DMS114 treated with DMSO at 0.1 percent for 48 hours (cell line): ENCODE measurements at regions not wholly inside any gene's neighbourhood (a gene's known extent, or its start where the extent isn't known, plus 50 kb on each side); places are given as distances from the start of the nearest gene placed in this dataset.

Source experiments
- DNase-seq: peaks from one replicate; lab custom pipeline; 2025; ENCODE audit not compliant: unreplicated experiment; lab: John Stamatoyannopoulos, UW

DNA sequence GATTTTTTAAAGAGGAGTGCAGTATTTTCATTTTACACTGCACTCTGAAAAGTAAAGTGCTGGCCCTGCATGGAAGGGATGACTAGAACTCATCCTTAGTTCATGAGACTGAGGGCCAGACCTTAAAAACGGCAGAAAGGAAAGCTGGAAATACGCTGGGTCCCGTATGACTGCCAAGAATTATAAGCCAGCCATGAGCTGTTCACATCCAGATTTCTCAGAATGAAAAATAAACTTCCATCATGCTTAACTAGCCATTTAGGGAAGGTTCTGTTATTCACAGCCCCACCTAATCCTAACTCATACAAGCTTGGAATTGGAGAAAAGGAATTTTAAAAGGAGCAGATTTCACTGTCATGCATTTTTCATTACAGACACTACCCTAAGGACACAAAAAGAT, 894.4 kb downstream of the FAT4 start:
- DNase-seq = no peak

DNA sequence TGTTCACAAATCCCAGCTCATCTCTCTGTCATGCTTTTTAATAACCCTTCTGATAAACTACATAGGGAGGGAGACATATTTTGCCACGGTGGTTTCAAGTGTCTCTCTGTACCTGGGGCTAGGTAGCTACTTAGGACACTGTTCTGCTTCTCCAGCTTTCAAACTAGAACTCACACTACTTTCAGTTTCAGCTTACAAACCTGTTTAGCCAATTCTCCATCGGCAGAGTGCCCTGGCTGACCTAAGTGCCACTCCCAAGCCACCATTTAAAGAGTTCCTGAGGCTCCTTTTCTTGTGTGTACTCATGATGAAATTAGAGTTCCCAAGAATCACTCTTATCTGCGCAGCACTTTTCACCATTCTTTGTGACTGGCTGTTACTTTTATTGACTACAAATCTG, 899.2 kb downstream of the FAT4 start:
- no peak for DNase-seq

DNA sequence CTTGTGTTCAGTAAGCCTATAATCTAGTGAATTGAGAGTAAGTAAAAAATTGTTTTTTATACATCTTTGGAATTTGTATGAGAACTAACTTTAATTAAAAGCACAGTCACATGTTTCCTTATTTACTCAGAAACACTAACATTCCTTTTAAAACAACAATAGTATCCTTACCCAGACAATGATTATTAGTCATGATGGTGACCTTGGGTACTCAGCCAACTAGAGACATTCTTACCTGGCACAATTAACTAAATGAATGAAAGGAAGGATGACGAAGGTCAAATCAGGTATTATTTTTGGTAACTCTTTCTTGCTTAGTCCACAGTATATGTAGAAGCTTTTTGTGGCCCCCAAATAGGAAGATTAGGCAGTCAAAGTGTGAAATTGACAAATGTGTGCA, 901.0 kb downstream of the FAT4 start:
- DNase-seq = no peak

DNA sequence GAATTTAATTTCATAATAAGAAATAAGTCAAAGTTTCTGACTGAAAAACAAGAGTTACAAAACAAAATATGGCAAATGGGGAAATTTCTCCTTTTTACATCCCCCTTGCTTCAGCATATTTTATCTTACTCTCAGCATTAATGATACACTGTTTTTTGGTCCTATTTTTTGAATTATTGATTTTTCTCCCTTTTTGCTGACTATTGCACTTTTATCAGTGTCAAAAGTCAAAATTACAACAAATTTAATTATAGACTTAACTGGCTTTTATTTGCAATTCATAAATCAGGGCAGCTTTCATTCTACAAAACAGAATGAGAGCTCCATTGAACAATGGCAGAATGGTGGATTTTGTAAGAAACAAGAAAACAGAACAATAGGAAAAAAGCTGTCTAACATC, 901.9 kb downstream of the FAT4 start:
- no peak for DNase-seq

DNA sequence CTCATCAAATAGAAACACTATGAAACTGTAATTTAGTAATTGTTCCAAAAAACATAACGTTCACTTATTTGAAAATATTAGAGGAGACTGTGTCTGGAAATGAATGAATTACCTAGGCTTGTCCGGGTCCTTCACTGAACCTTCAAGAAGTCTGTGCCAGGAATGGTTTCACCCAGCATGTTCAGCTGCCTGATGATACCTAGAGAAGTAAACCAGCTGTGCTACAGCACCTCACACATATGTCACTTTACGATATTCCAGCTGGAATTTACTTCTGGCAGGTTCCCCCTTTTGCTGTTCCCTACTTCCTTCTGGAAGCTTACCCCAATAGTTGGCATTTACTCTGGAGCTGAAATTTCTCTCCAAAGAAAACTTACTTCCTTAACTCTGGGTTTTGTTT, 906.5 kb downstream of the FAT4 start:
- no peak for DNase-seq

DNA sequence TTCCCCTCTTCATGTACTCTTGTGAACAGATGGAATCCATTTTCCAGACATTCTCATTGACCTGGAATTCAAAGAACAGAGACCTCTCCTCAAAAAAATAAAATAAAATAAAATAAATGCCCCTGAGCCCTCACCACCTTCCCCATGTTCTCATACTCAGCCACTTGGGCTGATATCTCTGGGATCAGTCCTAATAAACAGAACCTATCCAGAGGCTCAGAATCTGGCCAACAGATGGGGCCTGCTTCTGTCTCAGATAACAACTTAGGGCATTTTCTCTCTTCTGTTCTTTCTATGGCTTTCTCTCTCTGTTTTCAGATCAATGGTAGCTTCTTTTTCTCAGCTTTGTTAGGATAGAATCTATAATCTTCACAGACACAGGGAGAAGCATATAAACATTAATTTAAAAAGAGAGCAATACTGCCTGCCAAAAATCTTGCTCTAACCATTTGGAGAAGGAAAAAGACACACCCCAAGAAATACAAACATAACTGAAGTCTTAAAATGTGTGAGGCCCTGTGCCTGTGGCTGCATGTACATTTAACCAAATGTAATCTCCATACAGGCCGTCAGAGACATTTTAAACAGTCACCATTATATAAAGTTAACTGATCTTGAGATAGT, 907.1 kb downstream of the FAT4 start:
- no peak for DNase-seq

DNA sequence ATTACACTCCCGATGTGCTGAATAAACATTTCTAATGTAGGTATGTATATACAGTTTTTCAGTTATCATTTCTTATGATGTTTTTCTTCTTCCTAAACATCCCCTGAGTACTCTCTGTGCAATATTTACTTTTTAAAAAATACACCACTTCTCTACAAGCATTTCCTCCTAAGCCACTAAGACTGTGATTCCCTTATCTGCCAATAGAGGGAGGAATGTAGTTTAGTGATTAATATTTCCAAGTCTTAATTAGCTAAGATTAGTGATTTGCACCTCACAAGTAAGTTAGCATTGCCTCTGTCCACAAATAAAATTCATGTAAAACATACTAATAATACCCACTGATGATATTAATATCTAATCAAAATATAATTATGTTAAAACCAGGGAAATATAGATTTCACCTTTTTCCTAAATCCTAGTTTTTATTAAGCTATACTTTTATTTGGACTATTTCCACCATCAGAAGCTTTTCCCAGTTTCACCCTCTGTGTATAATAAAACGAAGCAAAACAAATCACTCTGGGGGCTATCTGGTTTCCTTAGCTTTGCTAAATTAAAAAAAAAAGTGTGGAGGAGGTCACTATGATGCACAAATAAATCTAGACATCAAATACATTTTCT, 909.1 kb downstream of the FAT4 start:
- no peak for DNase-seq

DNA sequence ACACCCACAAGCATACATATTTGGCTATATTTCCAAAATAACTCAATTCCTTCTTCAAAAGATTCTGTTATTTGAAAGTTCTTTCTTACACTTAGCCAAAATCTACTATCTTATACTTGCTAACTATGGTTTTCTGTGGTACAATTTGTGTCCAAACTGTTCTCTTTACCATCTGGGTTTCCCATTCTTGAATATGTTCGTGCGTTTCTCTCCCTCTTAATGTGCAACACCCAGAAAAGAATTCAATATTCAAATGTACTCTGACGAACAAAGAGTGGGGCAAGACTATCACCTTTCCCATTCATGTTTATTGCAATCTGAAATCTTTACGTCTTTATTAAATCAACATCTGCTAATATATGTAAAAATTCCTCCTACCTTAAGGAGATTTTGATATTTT, 912.7 kb downstream of the FAT4 start:
- no peak for DNase-seq

DNA sequence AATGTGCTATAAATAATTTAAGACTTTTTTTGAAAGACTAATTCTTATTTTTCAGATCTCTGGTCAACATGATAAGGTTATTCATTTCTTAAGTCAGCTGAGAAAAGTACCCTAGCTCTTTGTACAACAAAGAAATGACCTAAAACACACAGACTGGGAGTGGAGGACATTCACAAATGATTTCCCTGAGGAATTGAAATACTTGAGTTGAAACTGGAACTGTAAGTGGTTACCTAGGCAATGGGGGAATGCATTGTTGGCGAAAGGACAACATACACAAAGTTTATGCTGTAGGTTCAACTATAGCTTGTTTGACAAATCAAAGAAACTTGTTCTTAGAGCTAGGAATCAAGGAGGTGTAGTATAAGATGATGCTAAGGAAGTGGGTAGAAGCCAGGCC, 915.5 kb downstream of the FAT4 start:
- DNase-seq = no peak

DNA sequence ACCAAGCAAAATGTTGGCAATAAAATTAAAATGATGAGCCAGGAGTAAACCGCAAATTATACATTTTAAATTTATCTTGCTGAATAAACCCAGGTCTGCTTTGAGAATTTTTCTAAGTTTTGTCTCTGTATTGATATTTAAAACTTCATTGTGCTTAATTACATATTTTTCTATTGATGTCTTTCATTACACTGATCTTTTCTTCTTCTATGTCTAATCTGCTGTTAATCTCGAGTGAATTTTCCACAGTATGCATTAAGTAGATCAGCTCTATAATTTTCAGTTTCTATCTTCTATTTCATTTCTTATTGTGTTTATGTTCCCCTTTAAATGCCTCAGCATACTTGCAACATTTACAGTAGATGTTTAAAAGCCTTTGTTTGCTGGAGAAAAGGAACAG, 918.7 kb downstream of the FAT4 start:
- DNase-seq = no peak

DNA sequence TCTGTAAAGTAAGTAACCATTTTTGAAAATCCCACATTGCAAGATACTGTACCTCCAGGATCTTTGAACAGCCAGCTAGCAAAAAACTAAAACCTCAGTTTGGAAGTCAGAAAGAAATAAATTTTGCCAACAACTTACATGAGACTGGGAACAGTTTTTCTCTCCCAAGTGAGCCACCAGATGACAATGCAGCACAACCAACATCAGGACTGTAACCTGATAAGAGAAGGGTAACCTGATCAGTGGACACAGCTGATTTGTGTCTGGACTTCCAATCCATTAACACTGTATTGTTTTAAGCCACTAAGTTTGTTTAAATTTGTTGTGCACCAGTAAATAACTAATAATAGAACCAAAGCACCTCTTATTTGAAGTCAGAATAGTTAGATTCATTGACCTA, 923.3 kb downstream of the FAT4 start:
- no peak for DNase-seq

DNA sequence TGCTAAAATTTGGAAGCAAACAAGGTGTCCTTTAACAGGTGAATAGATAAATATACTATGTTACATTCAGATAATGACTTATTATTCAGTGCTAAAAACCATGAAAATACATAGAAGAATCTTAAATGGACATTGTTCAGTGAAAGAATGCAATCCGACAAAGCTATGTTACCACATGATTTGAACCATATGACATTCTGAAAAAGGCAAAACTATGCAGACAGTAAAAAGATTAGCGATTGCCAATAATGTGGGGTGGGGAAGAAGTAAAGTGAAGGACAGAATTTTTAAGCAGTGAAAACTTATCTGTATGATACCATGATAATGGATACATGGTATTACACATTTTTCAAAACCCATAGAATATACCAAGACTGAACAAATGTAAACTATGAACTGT, 926.9 kb downstream of the FAT4 start:
- DNase-seq = no peak

DNA sequence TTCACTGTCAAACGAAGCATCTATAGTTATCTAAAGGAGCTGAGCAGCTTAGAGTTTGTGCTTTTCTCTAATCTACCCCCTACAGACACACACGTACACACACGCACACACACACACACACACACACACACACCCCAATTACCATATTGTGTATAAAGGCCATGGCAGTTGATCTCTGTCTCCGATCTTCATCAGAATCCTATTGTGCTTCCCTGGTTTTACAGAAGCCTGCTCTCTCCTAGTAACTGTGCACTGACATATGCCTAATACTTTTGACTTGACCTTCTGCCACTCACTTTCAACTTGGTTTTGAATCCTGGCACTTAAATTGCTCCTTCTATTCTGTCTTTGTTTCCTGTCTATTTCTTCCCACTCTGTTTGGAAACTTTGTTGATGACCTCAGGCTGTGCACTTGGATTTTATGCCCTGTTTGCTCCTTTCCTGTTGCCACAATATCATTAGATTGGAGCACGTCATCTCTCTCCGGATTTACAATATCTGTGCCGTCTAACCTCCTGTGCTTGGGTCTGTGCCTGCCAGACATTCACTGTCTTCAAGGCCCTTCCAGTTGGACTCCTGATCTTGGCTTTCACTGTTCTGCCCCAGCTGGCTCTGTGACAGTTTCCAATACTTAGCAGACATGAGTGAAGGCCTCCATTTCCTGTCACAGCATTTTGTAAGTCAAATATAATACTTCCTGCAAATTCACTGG, 928.1 kb downstream of the FAT4 start:
- DNase-seq = no peak

DNA sequence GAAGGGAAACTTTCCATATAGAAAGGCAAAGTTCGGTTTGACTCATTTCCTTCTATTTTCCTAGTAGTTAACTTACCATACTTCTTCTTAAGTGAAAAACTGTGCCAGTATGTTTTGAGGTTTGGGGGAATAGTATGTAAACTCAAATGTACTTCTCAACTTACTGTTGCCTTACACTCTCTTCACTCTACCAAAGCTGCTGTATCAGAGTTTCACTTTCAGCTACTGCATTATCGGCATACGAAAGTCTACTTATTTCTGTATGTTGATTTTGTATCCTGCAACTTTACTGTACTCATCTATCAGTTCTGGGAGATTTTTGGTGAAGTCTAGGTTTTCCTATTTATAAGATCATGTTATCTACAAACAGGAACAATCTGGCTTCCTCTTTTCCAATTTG, 932.7 kb downstream of the FAT4 start:
- no peak for DNase-seq

DNA sequence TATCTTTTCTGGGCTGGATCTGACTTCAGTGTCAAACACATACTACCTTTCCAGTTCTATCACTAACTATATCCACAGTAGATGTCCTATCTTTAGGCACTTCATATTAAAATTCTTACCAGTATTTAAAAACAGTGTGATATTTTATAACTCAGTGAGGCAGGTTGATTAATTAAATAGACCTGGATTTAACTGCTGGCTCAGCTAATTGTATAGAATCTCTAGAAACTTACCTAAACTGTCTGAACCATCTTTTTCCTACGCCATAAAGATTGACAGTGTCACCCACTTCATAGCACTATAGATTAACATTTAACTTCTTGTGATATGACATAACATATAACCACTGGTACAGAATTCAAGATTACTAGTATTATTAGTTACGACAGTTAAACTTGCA, 935.3 kb downstream of the FAT4 start:
- DNase-seq = no peak

DNA sequence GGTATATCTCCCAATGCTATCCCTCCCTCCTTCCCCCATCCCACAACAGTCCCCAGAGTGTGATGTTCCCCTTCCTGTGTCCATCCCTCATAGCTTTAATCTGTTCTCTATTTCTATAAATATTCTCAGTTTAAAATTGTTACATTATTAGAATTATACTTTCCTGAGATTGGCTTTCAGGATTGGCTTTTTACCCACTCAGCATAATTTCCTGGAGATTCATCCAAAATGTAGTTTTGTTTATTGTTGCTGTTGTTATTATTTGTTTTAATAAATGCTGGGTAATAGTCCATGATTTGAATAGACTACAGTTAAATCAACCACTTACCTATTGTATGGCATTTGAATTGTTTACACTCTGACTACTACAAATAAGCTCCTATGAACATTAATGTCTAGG, 936.4 kb downstream of the FAT4 start:
- DNase-seq = no peak

DNA sequence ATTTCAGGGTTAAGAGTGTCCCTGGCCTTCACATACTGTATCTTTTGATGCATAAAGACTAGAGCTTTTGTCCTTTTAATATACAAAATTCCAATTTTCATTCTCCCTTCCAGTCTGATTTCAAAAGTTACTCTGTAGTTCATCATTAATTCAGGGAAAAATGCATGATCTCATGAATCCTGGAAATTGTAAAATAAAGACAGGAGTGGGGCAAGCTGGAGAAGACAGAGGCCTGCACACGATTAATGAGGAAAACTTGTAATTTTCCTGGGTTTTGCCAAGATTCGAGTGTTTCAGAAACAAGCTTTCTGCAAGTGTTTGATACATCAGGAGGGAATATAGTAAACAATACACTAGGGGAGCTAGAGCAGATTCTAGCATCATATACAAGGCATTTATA, 947.9 kb downstream of the FAT4 start:
- no peak for DNase-seq

DNA sequence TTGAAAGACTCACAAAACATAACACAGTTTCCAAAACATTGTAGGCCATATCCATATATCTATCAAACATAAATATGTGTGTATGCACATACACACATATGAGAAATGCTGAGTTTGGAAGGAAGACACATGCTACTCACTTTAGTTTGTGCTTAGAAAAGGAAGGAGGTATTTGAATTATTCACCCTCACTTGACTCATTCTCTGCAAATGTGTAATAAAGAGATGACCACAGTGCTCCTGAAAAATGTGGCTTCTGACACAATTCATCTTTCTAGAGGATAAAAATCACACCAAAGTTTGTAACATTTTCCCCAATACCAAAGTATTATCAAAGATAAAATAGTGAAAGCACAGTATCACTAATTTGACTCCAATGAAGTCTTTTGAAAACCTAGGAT, 950.1 kb downstream of the FAT4 start:
- no peak for DNase-seq

DNA sequence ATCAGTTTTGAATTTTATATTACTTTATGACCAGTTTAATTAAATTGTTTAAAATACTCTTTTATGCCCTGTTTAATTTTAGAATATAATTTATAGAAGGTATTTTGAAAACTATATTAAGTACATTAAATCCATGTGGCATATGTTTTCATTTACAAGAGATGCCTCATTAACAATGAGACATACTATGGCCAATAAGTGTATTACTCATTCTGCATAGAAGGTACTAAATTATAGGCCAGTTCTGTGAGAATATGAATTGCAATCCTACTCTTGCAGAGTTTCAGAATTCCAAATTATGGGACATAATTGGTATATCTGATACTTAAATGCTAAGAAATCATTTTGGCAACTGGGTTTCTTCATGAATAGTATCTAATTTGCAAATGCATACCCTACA, 951.1 kb downstream of the FAT4 start:
- DNase-seq = no peak

DNA sequence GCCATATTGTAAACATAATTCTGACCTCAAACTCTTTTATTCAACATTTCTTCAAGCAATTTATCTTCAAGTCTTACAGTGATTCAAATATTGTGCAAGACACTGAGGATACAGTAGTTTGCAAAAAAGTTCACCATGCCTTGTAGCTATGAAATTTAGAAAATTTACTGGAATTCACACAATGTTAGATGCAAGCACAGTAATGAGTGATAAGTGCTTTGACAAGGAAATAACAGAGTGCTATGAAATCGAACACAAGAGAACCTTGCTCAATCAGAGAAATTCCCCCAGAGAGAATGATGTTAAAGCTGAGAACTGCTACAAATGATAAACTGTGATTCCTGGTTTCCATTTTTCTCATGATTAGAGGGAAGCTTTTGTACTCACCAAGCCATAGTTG, 952.9 kb downstream of the FAT4 start:
- DNase-seq = no peak

DNA sequence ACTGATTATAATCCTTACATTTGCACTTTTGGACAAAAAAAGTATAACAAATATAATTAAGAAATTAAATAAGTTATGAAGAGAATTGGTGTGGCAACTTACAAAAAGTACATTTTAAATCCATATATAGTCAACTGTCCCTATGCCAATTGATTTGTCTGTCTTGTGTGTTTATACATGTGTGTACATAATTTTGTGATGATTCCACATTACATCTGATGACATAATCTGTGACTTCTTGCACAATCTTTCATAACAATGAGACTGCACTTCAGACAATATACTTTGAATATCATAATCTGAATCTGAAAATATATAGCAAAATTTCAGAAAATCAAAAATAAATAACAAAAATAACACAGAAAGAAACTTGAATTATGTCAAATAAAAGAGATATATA, 953.4 kb downstream of the FAT4 start:
- no peak for DNase-seq

DNA sequence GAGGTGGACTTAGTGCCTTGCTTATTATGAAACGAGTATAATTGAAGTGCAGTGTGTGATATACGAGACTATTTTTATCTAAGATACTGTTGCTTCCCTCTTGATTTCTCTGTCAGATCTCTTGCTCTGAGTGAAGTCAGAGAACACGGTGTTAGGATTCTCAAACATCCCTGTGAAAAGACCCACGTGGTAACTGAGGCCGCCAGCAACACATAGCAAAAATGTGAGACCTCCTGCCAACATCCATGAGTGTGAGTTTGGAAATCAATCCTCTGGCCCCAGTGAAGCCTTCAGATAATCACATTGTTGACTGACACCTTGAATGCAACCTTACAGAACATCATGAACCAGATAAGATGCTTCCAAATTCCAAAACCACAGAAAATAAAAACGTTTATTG, 954.4 kb downstream of the FAT4 start:
- DNase-seq = no peak

DNA sequence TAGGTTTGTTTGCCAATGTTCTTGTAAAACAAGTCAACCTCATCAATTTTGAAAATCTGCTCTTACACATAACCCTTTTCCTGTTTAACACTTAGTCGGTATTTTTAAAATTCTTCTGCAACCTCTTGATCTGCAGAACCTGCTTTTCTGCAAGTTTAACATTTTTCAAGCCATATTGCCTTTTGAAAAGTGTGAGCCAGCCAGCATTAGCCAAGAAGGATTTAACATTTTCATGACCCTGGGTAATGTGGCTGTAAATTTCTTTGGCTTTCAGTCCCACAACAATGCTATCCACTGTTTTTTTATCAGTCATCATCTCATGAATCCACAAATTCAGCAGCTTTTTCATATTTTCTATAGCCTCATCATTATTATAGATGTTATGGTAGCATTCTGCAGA, 956.5 kb downstream of the FAT4 start:
- no peak for DNase-seq
